ENCODE measurements at regions not wholly inside any gene's neighbourhood (a gene's known extent, or its start where the extent isn't known, plus 50 kb on each side); places are given as distances from the start of the nearest gene placed in this dataset.

GRCh38 chr4:165666836-165667235 is 206.2 kb upstream of the TLL1 start:
- in situ Hi-C loops (cut with HindIII; ENCODE audit: extremely low pct_ligation_motif_present, low pct_unique_long_range_greater_than_20kb) (no loop called here), intact Hi-C loops (cut with micrococcal nuclease; ENCODE audit: unreplicated experiment) (no loop called here)
- POLR2A ChIA-PET: no interaction called here
- Histone ChIP-seq H3K9me3 (ENCODE audit: low read length) (no peaks in the 10 kb centered on the region), H4K20me1 (ENCODE audit: insufficient read depth, low read length) (no peaks in the 10 kb centered on the region), H3K79me2 (ENCODE audit: insufficient read depth, low read length) (no peaks in the 10 kb centered on the region), H3K36me3 (replicated peaks in 1 of 2; ENCODE audit: control insufficient read depth in 1 of 2, insufficient read depth in 2 of 2, low read length in 2 of 2) (no peaks in the 10 kb centered on the region), H2AFZ (ENCODE audit: low read length) (no peak overlapping the region), H3K27ac (ENCODE audit: extremely low read length, insufficient read depth, low read length) (no peak overlapping the region), H3K27me3 (ENCODE audit: control insufficient read depth in 1 of 2, insufficient read depth in 2 of 2, low read length in 2 of 2) (no peaks in the 10 kb centered on the region), H3K9ac (ENCODE audit: insufficient read depth, low read depth, low read length) (no peak overlapping the region), H3K4me1 (ENCODE audit: insufficient read depth, low read length) (peaks cover 13% of the 10 kb centered on the region; the same call in 1 of the 2 replicates), H3K4me2 (ENCODE audit: low read depth, low read length) (no peak overlapping the region), H3K4me3 (replicated peaks in 1 of 3; ENCODE audit: insufficient read depth in 1 of 3, low read depth in 2 of 3, low read length in 3 of 3) (no peak overlapping the region)
- FAIRE-seq: no peak
- no peak for DNase-seq (ENCODE audit: low spot score)
- ATAC-seq: no peak
- CTCF ChIA-PET (ENCODE audit: low intra/inter-chr PET ratio, low total read pairs): no interaction called here
- TF ChIP-seq YEATS4 (CRISPR knock-in tag; IDR thresholded peaks at IDR 0.05; ENCODE audit: borderline replicate concordance): no peak
- TF ChIP-seq ZNF570 (CRISPR knock-in tag; IDR thresholded peaks at IDR 0.05; ENCODE audit: borderline replicate concordance): no peak
- TF ChIP-seq ARID2 (CRISPR knock-in tag; IDR thresholded peaks at IDR 0.05; ENCODE audit: borderline replicate concordance): no peak
- TF ChIP-seq U2AF1 (optimal IDR thresholded peaks at IDR 0.05; ENCODE audit: low read depth, low read length): no peak
- no peak for TF ChIP-seq HDAC1 (CRISPR knock-in tag; IDR thresholded peaks at IDR 0.05)
- TF ChIP-seq CBFB (CRISPR knock-in tag; IDR thresholded peaks at IDR 0.05): no peak
- TF ChIP-seq NFYC (CRISPR knock-in tag; IDR thresholded peaks at IDR 0.05): no peak
- no peak for TF ChIP-seq ZNF879 (CRISPR knock-in tag; IDR thresholded peaks at IDR 0.05)
- TF ChIP-seq FOXP1 (IDR thresholded peaks at IDR 0.05): no peak
- no peak for TF ChIP-seq FOXP1 (CRISPR knock-in tag; IDR thresholded peaks at IDR 0.05)
- TF ChIP-seq XBP1 (CRISPR knock-in tag; IDR thresholded peaks at IDR 0.05): no peak
- TF ChIP-seq ZFP41 (CRISPR knock-in tag; IDR thresholded peaks at IDR 0.05; ENCODE audit: borderline replicate concordance): no peak
- TF ChIP-seq ZNF616 (CRISPR knock-in tag; IDR thresholded peaks at IDR 0.05; ENCODE audit: low read depth): no peak
- TF ChIP-seq MTA3 (CRISPR knock-in tag; IDR thresholded peaks at IDR 0.05): no peak
- TF ChIP-seq ZNF609 (CRISPR knock-in tag; IDR thresholded peaks at IDR 0.05; ENCODE audit: borderline replicate concordance): no peak
- TF ChIP-seq ZNF839 (CRISPR knock-in tag; IDR thresholded peaks at IDR 0.05; ENCODE audit: borderline replicate concordance): no peak
- BruUV-seq (replicated peaks): no TSS peak
- WGBS (ENCODE audit: low lambda C conversion rate): 37% methylated on average over 5 of the region's 5 CpGs
